Duodenal mucosa (tissue), 2 donors: ENCODE measurements at regions not wholly inside any gene's neighbourhood (a gene's known extent, or its start where the extent isn't known, plus 50 kb on each side); places are given as distances from the start of the nearest gene placed in this dataset.
A peak's percentile ranks its signal among the peaks of the same experiment; 100 is the strongest.

Experiments used
- H3K27ac ChIP-seq: one replicate; pipeline ENCODE4 v1.7.0; 2013; ENCODE audit warnings: low read depth, low read length
- H3K27me3 ChIP-seq, 2 donors: one replicate each; pipeline ENCODE4 v1.7.0; 2013; ENCODE audit warnings: low read length in 2 of 2, control low read depth in 1 of 2; ENCODE audit not compliant: insufficient read depth in 2 of 2, control insufficient read depth in 1 of 2
- H3K36me3 ChIP-seq, 2 donors: one replicate each; pipeline ENCODE4 v1.7.0; 2013; ENCODE audit warnings: low read length in 2 of 2, control low read depth in 1 of 2; ENCODE audit not compliant: insufficient read depth in 2 of 2, control insufficient read depth in 1 of 2
- H3K4me1 ChIP-seq, 2 donors: one replicate each; pipeline ENCODE4 v1.7.0; 2013; ENCODE audit warnings: low read length in 2 of 2, control low read depth in 1 of 2; ENCODE audit not compliant: insufficient read depth in 2 of 2, control insufficient read depth in 1 of 2
- H3K4me3 ChIP-seq, 2 donors: one replicate each; pipeline ENCODE4 v1.7.0; 2013; ENCODE audit warnings: low read length in 2 of 2, low read depth in 1 of 2
- H3K9ac ChIP-seq, 2 donors: one replicate each; pipeline ENCODE4 v1.7.0; 2013; ENCODE audit warnings: low read length in 2 of 2, low read depth in 1 of 2
- H3K9me3 ChIP-seq, 2 donors: one replicate each; pipeline ENCODE4 v1.7.0; 2013; ENCODE audit warnings: low read length in 2 of 2, control low read depth in 1 of 2; ENCODE audit not compliant: control insufficient read depth in 1 of 2

- Histone ChIP-seq H3K36me3 (no peaks in the 10 kb centered on the region), H3K9ac (no peak overlapping the region), H3K4me3 (no peak overlapping the region), H3K4me1 (no peaks in the 10 kb centered on the region), H3K27me3 (no peaks in the 10 kb centered on the region), H3K9me3 (no peaks in the 10 kb centered on the region), H3K27ac (no peak overlapping the region)
Measured at GRCh38 chr6:26305641-26305969, 59.4 kb upstream of the BTN3A2 start.

GRCh38 chr6:26306232-26306631 lies 58.8 kb upstream of the BTN3A2 start:
- no peaks in the 10 kb centered on the region for H3K36me3 ChIP-seq
- H3K4me1 ChIP-seq: no peaks in the 10 kb centered on the region
- no peak overlapping the region for H3K9ac ChIP-seq
- no peak overlapping the region for H3K4me3 ChIP-seq
- H3K9me3 ChIP-seq: no peaks in the 10 kb centered on the region
- no peaks in the 10 kb centered on the region for H3K27me3 ChIP-seq
- H3K27ac ChIP-seq: no peak overlapping the region

- Histone ChIP-seq H3K4me3 (no peak overlapping the region), H3K27ac (no peak overlapping the region), H3K4me1 (peaks cover 2 to 12% of the 10 kb centered on the region in 2 donors), H3K27me3 (no peaks in the 10 kb centered on the region), H3K9ac (no peak overlapping the region), H3K9me3 (no peaks in the 10 kb centered on the region), H3K36me3 (no peaks in the 10 kb centered on the region)
Measured at GRCh38 chr6:26307850-26308249, 57.1 kb upstream of the BTN3A2 start.

GRCh38 chr6:26309731-26310142 lies 55.3 kb upstream of the BTN3A2 start:
- H3K9ac ChIP-seq: no peak overlapping the region
- H3K36me3 ChIP-seq: no peaks in the 10 kb centered on the region
- no peak overlapping the region for H3K4me3 ChIP-seq
- no peaks in the 10 kb centered on the region for H3K27me3 ChIP-seq
- H3K27ac ChIP-seq: no peak overlapping the region
- no peaks in the 10 kb centered on the region for H3K9me3 ChIP-seq
- H3K4me1 ChIP-seq: peaks cover 3 to 13% of the 10 kb centered on the region in 2 donors

- H3K27ac ChIP-seq: no peak overlapping the region
- no peak overlapping the region for H3K9ac ChIP-seq
- H3K27me3 ChIP-seq: no peaks in the 10 kb centered on the region
- H3K9me3 ChIP-seq: no peaks in the 10 kb centered on the region
- no peak overlapping the region for H3K4me3 ChIP-seq
- H3K4me1 ChIP-seq: peaks cover 3 to 13% of the 10 kb centered on the region in 2 donors
- no peaks in the 10 kb centered on the region for H3K36me3 ChIP-seq
Measured at GRCh38 chr6:26311012-26311384, 54.0 kb upstream of the BTN3A2 start.

- H3K27me3 ChIP-seq: no peaks in the 10 kb centered on the region
- H3K9ac ChIP-seq: peak overlapping the region in 1 of 2 donors; percentile 42
- H3K36me3 ChIP-seq: no peaks in the 10 kb centered on the region
- H3K4me3 ChIP-seq: peak overlapping the region; percentile 79 to 82
- no peak overlapping the region for H3K27ac ChIP-seq
- H3K4me1 ChIP-seq: peaks cover 3 to 13% of the 10 kb centered on the region in 2 donors
- no peaks in the 10 kb centered on the region for H3K9me3 ChIP-seq
Measured at GRCh38 chr6:26311385-26312095, 53.5 kb upstream of the BTN3A2 start.

GRCh38 chr6:26312096-26312463 lies 52.9 kb upstream of the BTN3A2 start:
- Histone ChIP-seq H3K27ac (peak overlapping the region; percentile 24), H3K4me1 (peaks cover 3 to 13% of the 10 kb centered on the region in 2 donors), H3K9me3 (no peaks in the 10 kb centered on the region), H3K4me3 (peak overlapping the region; percentile 79 to 82), H3K36me3 (no peaks in the 10 kb centered on the region), H3K9ac (peak overlapping the region in 1 of 2 donors; percentile 42), H3K27me3 (no peaks in the 10 kb centered on the region)

GRCh38 chr6:26312501-26313397 lies 52.2 kb upstream of the BTN3A2 start:
- no peaks in the 10 kb centered on the region for H3K36me3 ChIP-seq
- no peaks in the 10 kb centered on the region for H3K9me3 ChIP-seq
- peak overlapping the region; percentile 30 to 48 for H3K9ac ChIP-seq
- H3K27me3 ChIP-seq: no peaks in the 10 kb centered on the region
- H3K27ac ChIP-seq: peak overlapping the region; percentile 24
- peaks cover 3 to 13% of the 10 kb centered on the region in 2 donors for H3K4me1 ChIP-seq
- H3K4me3 ChIP-seq: peak overlapping the region; percentile 79 to 82
